Trophoblast cell (in vitro differentiated cells and primary cell): ENCODE measurements at regions not wholly inside any gene's neighbourhood (a gene's known extent, or its start where the extent isn't known, plus 50 kb on each side); places are given as distances from the start of the nearest gene placed in this dataset.
A peak's percentile ranks its signal among the peaks of the same experiment; 100 is the strongest.

ENCODE experiments used
- DNase-seq, 2 donors: peaks; one replicate each; pipeline ENCODE4 v3.0.0-alpha.2; 2016
- H2AFZ ChIP-seq: 2 replicates; pipeline ENCODE4 v1.6.1; 2013; ENCODE audit warnings: low read length, moderate library complexity, mild to moderate bottlenecking; ENCODE audit not compliant: insufficient read depth, poor library complexity
- H2AK5ac ChIP-seq: 2 replicates; pipeline ENCODE4 v1.6.1; 2013; ENCODE audit warnings: mild to moderate bottlenecking, low read length
- H2BK120ac ChIP-seq: 2 replicates; pipeline ENCODE4 v1.6.1; 2013; ENCODE audit warnings: low read length, mild to moderate bottlenecking, moderate library complexity; ENCODE audit not compliant: insufficient read depth, poor library complexity
- H2BK12ac ChIP-seq: 2 replicates; pipeline ENCODE4 v1.6.1; 2013; ENCODE audit warnings: mild to moderate bottlenecking, low read length, moderate library complexity
- H2BK5ac ChIP-seq: 2 replicates; pipeline ENCODE4 v1.6.1; 2013; ENCODE audit warnings: low read length, low read depth, moderate library complexity, mild to moderate bottlenecking; ENCODE audit not compliant: poor library complexity
- H3K14ac ChIP-seq: 2 replicates; pipeline ENCODE4 v1.6.1; 2013; ENCODE audit warnings: mild to moderate bottlenecking, low read length
- H3K18ac ChIP-seq: 2 replicates; pipeline ENCODE4 v1.6.1; 2013; ENCODE audit warnings: mild to moderate bottlenecking, low read length
- H3K23ac ChIP-seq: 2 replicates; pipeline ENCODE4 v1.6.1; 2013; ENCODE audit warnings: low read length
- H3K27ac ChIP-seq: 2 replicates; pipeline ENCODE4 v1.5.1; 2013; ENCODE audit warnings: low read depth, mild to moderate bottlenecking, inconsistent platforms, low read length, moderate library complexity
- H3K27me3 ChIP-seq: 2 replicates; pipeline ENCODE4 v1.6.1; 2013; ENCODE audit warnings: inconsistent platforms, mild to moderate bottlenecking, low read length, moderate library complexity; ENCODE audit not compliant: insufficient read depth
- H3K36me3 ChIP-seq, 2 experiments: 1 replicate in 1 of 2; 2 replicates in 1 of 2; pipeline ENCODE4 v1.6.1; 2013; ENCODE audit warnings: low read length in 2 of 2, mild to moderate bottlenecking in 2 of 2, moderate library complexity in 1 of 2; ENCODE audit not compliant: insufficient read depth in 2 of 2, control insufficient read depth in 1 of 2
- H3K4ac ChIP-seq: 2 replicates; pipeline ENCODE4 v1.6.1; 2013; ENCODE audit warnings: low read depth, mild to moderate bottlenecking, low read length, moderate library complexity
- H3K4me1 ChIP-seq, 2 experiments: 1 replicate in 1 of 2; 2 replicates in 1 of 2; pipeline ENCODE4 v1.6.1; 2013; ENCODE audit warnings: low read length in 2 of 2, mild to moderate bottlenecking in 2 of 2, moderate library complexity in 1 of 2; ENCODE audit not compliant: insufficient read depth in 2 of 2, control insufficient read depth in 1 of 2
- H3K4me2 ChIP-seq: 2 replicates; pipeline ENCODE4 v1.6.1; 2013; ENCODE audit warnings: inconsistent platforms, mild to moderate bottlenecking, low read length, moderate library complexity
- H3K4me3 ChIP-seq: 2 replicates; pipeline ENCODE4 v1.5.1; 2013; ENCODE audit warnings: mild to moderate bottlenecking, low read depth, low read length, inconsistent platforms
- H3K79me1 ChIP-seq: one replicate; pipeline ENCODE4 v1.6.1; 2013; ENCODE audit warnings: low read length
- H3K79me2 ChIP-seq: 2 replicates; pipeline ENCODE4 v1.6.1; 2013; ENCODE audit warnings: low read length, mild to moderate bottlenecking; ENCODE audit not compliant: control insufficient read depth, insufficient read depth, poor library complexity
- H3K9ac ChIP-seq: 2 replicates; pipeline ENCODE4 v1.6.1; 2013; ENCODE audit warnings: mild to moderate bottlenecking, low read length
- H3K9me3 ChIP-seq: 2 replicates; pipeline ENCODE4 v1.6.1; 2013; ENCODE audit warnings: low read depth, mild to moderate bottlenecking, control low read depth, inconsistent platforms, low read length; ENCODE audit not compliant: insufficient read depth
- H4K12ac ChIP-seq: 2 replicates; pipeline ENCODE4 v1.6.1; 2013; ENCODE audit warnings: low read depth, mild to moderate bottlenecking, low read length, moderate library complexity
- H4K8ac ChIP-seq: 2 replicates; pipeline ENCODE4 v1.6.1; 2013; ENCODE audit warnings: low read depth, mild to moderate bottlenecking, low read length, moderate library complexity
- H4K91ac ChIP-seq: one replicate; pipeline ENCODE4 v1.6.1; 2013; ENCODE audit warnings: low read depth, mild to moderate bottlenecking, low read length, moderate library complexity
- WGBS: extraction: QIAGEN DNeasy Blood & Tissue Kit; methylation state at CpG from one replicate; pipeline ENCODE4 v1.1.7; 2013; ENCODE audit warnings: missing lambda C conversion rate; ENCODE audit not compliant: insufficient read length, insufficient coverage; ENCODE audit errors: extremely low coverage; 5-methylcytosine and 5-hydroxymethylcytosine counted together

- H4K8ac ChIP-seq, result no peak overlapping the region
- H3K9me3 ChIP-seq, result no peaks in the 10 kb centered on the region
- no peak overlapping the region for H3K4me2 ChIP-seq
- H2BK5ac ChIP-seq, result no peak overlapping the region
- no peak overlapping the region for H3K18ac ChIP-seq
- H2BK12ac ChIP-seq, result no peak overlapping the region
- H4K91ac ChIP-seq, result no peak overlapping the region
- no peak overlapping the region for H2BK120ac ChIP-seq
- H3K36me3 ChIP-seq, result no peaks in the 10 kb centered on the region
- no peak overlapping the region for H3K4ac ChIP-seq
- no peak overlapping the region for H3K27ac ChIP-seq
- no CpG with 5 or more reads among the region's 3 CpGs for WGBS
- H3K4me1 ChIP-seq, result no peaks in the 10 kb centered on the region
- no peak for DNase-seq
- H4K12ac ChIP-seq, result no peak overlapping the region
- no peak overlapping the region for H3K14ac ChIP-seq
- no peak overlapping the region for H2AK5ac ChIP-seq
- H3K4me3 ChIP-seq, result no peak overlapping the region
- no peak overlapping the region for H3K9ac ChIP-seq
- no peaks in the 10 kb centered on the region for H3K79me2 ChIP-seq
- H3K27me3 ChIP-seq, result no peaks in the 10 kb centered on the region
- H2AFZ ChIP-seq, result no peak overlapping the region
- H3K79me1 ChIP-seq, result no peaks in the 10 kb centered on the region
- H3K23ac ChIP-seq, result no peak overlapping the region
These were observed 334.9 kb downstream of the BTG1 start for GRCh38 chr12:91810531-91811451.

GRCh38 chr12:91810077-91810476 lies 335.6 kb downstream of the BTG1 start:
- WGBS, result no CpG with 5 or more reads among the region's 1 CpG
- no peak for DNase-seq
- H3K14ac ChIP-seq, result no peak overlapping the region
- H3K4me2 ChIP-seq, result no peak overlapping the region
- H2AFZ ChIP-seq, result no peak overlapping the region
- H3K4me3 ChIP-seq, result no peak overlapping the region
- H4K8ac ChIP-seq, result no peak overlapping the region
- H2BK12ac ChIP-seq, result no peak overlapping the region
- no peak overlapping the region for H3K4ac ChIP-seq
- no peak overlapping the region for H2BK120ac ChIP-seq
- no peaks in the 10 kb centered on the region for H3K36me3 ChIP-seq
- no peak overlapping the region for H3K18ac ChIP-seq
- no peak overlapping the region for H3K23ac ChIP-seq
- no peaks in the 10 kb centered on the region for H3K9me3 ChIP-seq
- no peak overlapping the region for H2AK5ac ChIP-seq
- H3K9ac ChIP-seq, result no peak overlapping the region
- H3K79me1 ChIP-seq, result no peaks in the 10 kb centered on the region
- no peak overlapping the region for H4K12ac ChIP-seq
- H2BK5ac ChIP-seq, result no peak overlapping the region
- no peaks in the 10 kb centered on the region for H3K4me1 ChIP-seq
- no peak overlapping the region for H3K27ac ChIP-seq
- H4K91ac ChIP-seq, result no peak overlapping the region
- H3K79me2 ChIP-seq, result no peaks in the 10 kb centered on the region
- no peaks in the 10 kb centered on the region for H3K27me3 ChIP-seq

- H3K4ac ChIP-seq, result no peak overlapping the region
- no peak overlapping the region for H2AFZ ChIP-seq
- no peak overlapping the region for H3K4me3 ChIP-seq
- H3K9ac ChIP-seq, result no peak overlapping the region
- H3K9me3 ChIP-seq, result no peaks in the 10 kb centered on the region
- H3K23ac ChIP-seq, result no peak overlapping the region
- H3K27ac ChIP-seq, result peak overlapping the region; percentile 60
- H3K4me1 ChIP-seq, result peaks cover 6 to 8% of the 10 kb centered on the region in 2 experiments
- no peaks in the 10 kb centered on the region for H3K27me3 ChIP-seq
- H3K79me2 ChIP-seq, result no peaks in the 10 kb centered on the region
- no peaks in the 10 kb centered on the region for H3K36me3 ChIP-seq
- H2BK12ac ChIP-seq, result no peak overlapping the region
- no CpG with 5 or more reads among the region's 5 CpGs for WGBS
- peak overlapping the region; percentile 0 for H4K8ac ChIP-seq
- no peak for DNase-seq
- H2BK5ac ChIP-seq, result no peak overlapping the region
- H3K14ac ChIP-seq, result no peak overlapping the region
- H3K4me2 ChIP-seq, result no peak overlapping the region
- peak overlapping the region; percentile 54 for H4K91ac ChIP-seq
- no peak overlapping the region for H2AK5ac ChIP-seq
- H3K18ac ChIP-seq, result no peak overlapping the region
- H4K12ac ChIP-seq, result no peak overlapping the region
- H2BK120ac ChIP-seq, result peak overlapping the region; percentile 55
- peaks cover 6% of the 10 kb centered on the region for H3K79me1 ChIP-seq
These were observed 340.6 kb downstream of the BTG1 start for GRCh38 chr12:91805031-91805430.

- H3K4me2 ChIP-seq, result no peak overlapping the region
- H2AK5ac ChIP-seq, result no peak overlapping the region
- no peak overlapping the region for H3K4ac ChIP-seq
- DNase-seq, result peak; percentile 68 to 79
- H3K36me3 ChIP-seq, result no peaks in the 10 kb centered on the region
- no peak overlapping the region for H2BK12ac ChIP-seq
- peak overlapping the region; percentile 71 for H4K91ac ChIP-seq
- WGBS, result no CpG with 5 or more reads among the region's 1 CpG
- peaks cover 6 to 8% of the 10 kb centered on the region in 2 experiments for H3K4me1 ChIP-seq
- peak overlapping the region; percentile 0 for H4K8ac ChIP-seq
- no peak overlapping the region for H3K18ac ChIP-seq
- H3K79me1 ChIP-seq, result peaks cover 6% of the 10 kb centered on the region
- H2BK120ac ChIP-seq, result peak overlapping the region; percentile 55
- H3K23ac ChIP-seq, result no peak overlapping the region
- no peaks in the 10 kb centered on the region for H3K9me3 ChIP-seq
- no peak overlapping the region for H3K4me3 ChIP-seq
- H3K14ac ChIP-seq, result no peak overlapping the region
- H2AFZ ChIP-seq, result no peak overlapping the region
- no peak overlapping the region for H3K9ac ChIP-seq
- H3K27ac ChIP-seq, result peak overlapping the region; percentile 72
- no peak overlapping the region for H4K12ac ChIP-seq
- H3K79me2 ChIP-seq, result no peaks in the 10 kb centered on the region
- H3K27me3 ChIP-seq, result no peaks in the 10 kb centered on the region
- H2BK5ac ChIP-seq, result no peak overlapping the region
These were observed 341.1 kb downstream of the BTG1 start for GRCh38 chr12:91804533-91804932.
